T-helper 17 cell (primary cell): ENCODE measurements at regions not wholly inside any gene's neighbourhood (a gene's known extent, or its start where the extent isn't known, plus 50 kb on each side); places are given as distances from the start of the nearest gene placed in this dataset.

ENCODE experiments used
- ATAC-seq: fragments of 150-1000 bp; cut with Tn5 transposase; 2 replicates; pipeline ENCODE4 v1.10.0; 2021; ENCODE audit warnings: mild to moderate bottlenecking, moderate library complexity
- DNase-seq, 3 donors: peaks; one replicate each; pipeline versions ENCODE4 v3.0.0 to v3.0.0-alpha.2; 2020 to 2021
- H3K9me3 ChIP-seq: one replicate; pipeline ENCODE4 v1.7.0; 2013; ENCODE audit warnings: low read length, mild to moderate bottlenecking; ENCODE audit not compliant: control insufficient read depth, poor library complexity, severe bottlenecking
- H3K27ac Mint-ChIP-seq: one replicate; pipeline ENCODE4 v1.8.0; 2022; ENCODE audit warnings: mild to moderate bottlenecking, moderate library complexity, mixed read lengths
- H3K27me3 Mint-ChIP-seq: one replicate; pipeline ENCODE4 v1.8.0; 2022; ENCODE audit warnings: mixed read lengths
- H3K36me3 Mint-ChIP-seq: one replicate; pipeline ENCODE4 v1.8.0; 2022; ENCODE audit warnings: low read depth, mixed read lengths
- H3K4me1 Mint-ChIP-seq: one replicate; pipeline ENCODE4 v1.8.0; 2022; ENCODE audit warnings: mild to moderate bottlenecking, mixed read lengths
- H3K4me3 Mint-ChIP-seq: one replicate; pipeline ENCODE4 v1.8.0; 2022; ENCODE audit warnings: mild to moderate bottlenecking, moderate library complexity, mixed read lengths

- Mint-ChIP-seq H3K36me3 (no peaks in the 10 kb centered on the region), H3K4me3 (no peak overlapping the region), H3K27ac (no peak overlapping the region), H3K27me3 (peaks cover 22% of the 10 kb centered on the region), H3K4me1 (peaks cover 5% of the 10 kb centered on the region)
- H3K9me3 ChIP-seq = no peaks in the 10 kb centered on the region
- DNase-seq = no peak
- ATAC-seq = no peak
Observed at GRCh38 chr22:48949375-48950149, 878.1 kb downstream of the BRD1 start.

GRCh38 chr22:48948575-48949170, 879.0 kb downstream of the BRD1 start:
- no peaks in the 10 kb centered on the region for H3K9me3 ChIP-seq
- Mint-ChIP-seq H3K4me1 (peaks cover 6% of the 10 kb centered on the region), H3K4me3 (no peak overlapping the region), H3K27ac (no peak overlapping the region), H3K27me3 (peaks cover 25% of the 10 kb centered on the region), H3K36me3 (no peaks in the 10 kb centered on the region)
- DNase-seq = no peak
- ATAC-seq = no peak

- Mint-ChIP-seq H3K36me3 (no peaks in the 10 kb centered on the region), H3K27ac (no peak overlapping the region), H3K4me3 (no peak overlapping the region), H3K27me3 (peaks cover 25% of the 10 kb centered on the region), H3K4me1 (peaks cover 6% of the 10 kb centered on the region)
- no peak for DNase-seq
- no peaks in the 10 kb centered on the region for H3K9me3 ChIP-seq
- no peak for ATAC-seq
Observed at GRCh38 chr22:48947636-48948035, 880.0 kb downstream of the BRD1 start.

GRCh38 chr22:48945621-48946458, 881.8 kb downstream of the BRD1 start:
- Mint-ChIP-seq H3K4me3 (no peak overlapping the region), H3K27ac (no peak overlapping the region), H3K4me1 (peaks cover 6% of the 10 kb centered on the region), H3K27me3 (peaks cover 15% of the 10 kb centered on the region), H3K36me3 (no peaks in the 10 kb centered on the region)
- ATAC-seq (no peak), DNase-seq (no peak)
- no peaks in the 10 kb centered on the region for H3K9me3 ChIP-seq

DNA sequence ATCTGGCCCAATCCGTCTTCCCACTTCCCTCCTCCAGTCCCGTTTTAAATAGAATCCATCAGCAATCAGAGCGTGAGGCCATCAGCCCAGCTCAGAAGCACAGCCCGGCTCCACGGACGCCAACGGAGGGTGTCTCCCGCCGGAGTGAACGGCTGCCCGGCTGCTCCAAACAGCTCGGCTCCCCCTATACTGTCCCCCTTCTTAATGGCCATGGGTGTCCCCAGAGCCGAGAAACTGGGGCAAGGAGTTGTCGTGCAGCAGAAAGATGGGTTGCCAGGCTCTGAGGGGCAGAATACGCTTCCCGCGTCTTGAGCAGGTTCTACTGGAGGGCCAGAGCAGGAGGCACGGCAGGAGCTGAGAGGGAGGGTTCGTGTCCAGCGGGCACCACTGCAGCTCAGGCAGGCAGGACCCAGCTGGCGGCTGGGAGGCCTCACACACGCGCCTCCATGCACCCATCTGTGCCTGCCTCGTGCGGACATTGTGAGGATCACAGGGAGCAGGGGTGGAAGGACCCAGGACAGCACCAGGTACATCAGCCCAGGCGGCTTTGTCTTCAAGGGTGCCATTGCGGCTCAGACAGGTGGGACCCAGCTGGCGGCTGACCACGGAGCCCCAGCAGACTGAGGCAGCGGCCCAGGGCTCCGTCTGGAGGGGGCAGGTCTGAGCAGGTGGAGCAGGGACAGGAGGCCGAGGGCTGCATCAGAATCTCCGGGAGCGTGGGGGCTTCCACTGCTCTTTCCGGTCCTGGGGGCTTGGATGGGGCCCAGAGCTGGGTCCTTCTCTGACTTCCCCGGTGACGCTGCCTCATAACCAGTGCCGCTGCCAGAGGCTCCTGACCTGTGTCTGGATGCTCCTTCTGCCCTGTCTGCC, 882.7 kb downstream of the BRD1 start:
- DNase-seq = no peak
- Mint-ChIP-seq H3K4me3 (no peak overlapping the region), H3K27ac (no peak overlapping the region), H3K4me1 (peaks cover 6% of the 10 kb centered on the region), H3K27me3 (peaks cover 20% of the 10 kb centered on the region), H3K36me3 (no peaks in the 10 kb centered on the region)
- no peak for ATAC-seq
- no peaks in the 10 kb centered on the region for H3K9me3 ChIP-seq

DNA sequence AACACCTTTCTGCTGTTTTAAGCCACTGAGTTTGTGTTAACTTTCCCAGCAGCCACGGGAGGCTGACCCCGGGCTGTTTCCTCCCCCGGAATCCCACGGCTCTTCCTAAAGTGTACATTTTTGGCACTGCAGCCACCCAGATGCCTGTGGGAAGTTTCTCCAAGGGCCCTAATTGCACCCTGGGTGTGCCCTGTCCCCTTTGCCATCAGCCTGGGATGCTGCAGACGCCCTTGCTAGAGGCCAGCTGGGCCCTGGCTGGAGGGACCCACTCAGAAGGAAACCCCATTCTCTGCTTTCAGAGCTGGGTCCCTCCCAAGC, 883.3 kb downstream of the BRD1 start:
- H3K9me3 ChIP-seq = no peaks in the 10 kb centered on the region
- Mint-ChIP-seq H3K27me3 (peaks cover 14% of the 10 kb centered on the region), H3K36me3 (no peaks in the 10 kb centered on the region), H3K4me1 (peaks cover 3% of the 10 kb centered on the region), H3K27ac (no peak overlapping the region), H3K4me3 (no peak overlapping the region)
- ATAC-seq = no peak
- DNase-seq = no peak

DNA sequence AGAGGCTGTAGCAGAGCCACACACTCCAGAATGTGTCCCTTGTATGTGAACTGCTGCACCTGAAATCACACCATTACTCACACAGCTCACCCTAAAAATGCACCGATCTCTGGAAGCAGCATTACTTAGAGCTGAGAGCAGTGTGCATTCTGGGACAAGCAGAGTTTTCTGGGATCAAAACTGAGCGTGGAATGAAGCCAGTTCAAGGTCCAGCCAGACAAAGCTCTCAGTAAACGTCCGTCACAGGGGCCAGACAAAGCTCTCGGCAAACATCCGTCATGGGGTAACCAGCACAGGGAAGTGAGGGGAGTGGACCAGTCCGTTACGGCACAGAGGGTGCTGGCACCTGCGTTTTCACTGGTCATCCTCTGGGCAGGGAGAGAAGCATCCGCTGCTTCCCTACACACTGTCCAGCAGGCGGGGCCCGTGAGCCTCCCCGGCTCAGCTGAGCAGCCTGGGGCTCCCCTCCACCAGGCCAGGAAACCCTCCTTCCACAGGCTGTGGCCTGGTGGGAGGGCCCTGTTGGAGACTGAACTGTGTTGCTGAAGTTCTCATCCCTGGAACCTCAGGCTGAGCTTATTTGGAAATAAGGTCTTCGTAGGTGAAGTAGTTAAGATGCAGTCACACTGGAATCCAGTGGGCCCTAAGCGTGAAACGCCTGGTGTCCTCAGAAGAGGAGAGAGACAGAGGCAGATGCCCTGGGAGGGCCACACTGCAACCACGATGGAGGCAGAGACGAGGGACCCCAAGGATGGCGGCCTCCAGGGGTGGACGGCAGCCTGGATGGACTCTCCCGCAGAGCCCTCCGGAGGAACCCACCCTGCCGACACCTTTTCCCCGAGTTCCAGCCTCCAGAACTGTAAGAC, 883.9 kb downstream of the BRD1 start:
- Mint-ChIP-seq H3K27ac (no peak overlapping the region), H3K4me3 (no peak overlapping the region), H3K36me3 (no peaks in the 10 kb centered on the region), H3K27me3 (peaks cover 13% of the 10 kb centered on the region), H3K4me1 (peaks cover 3% of the 10 kb centered on the region)
- no peaks in the 10 kb centered on the region for H3K9me3 ChIP-seq
- ATAC-seq (no peak), DNase-seq (no peak)

GRCh38 chr22:48942698-48943566, 884.7 kb downstream of the BRD1 start:
- Mint-ChIP-seq H3K27me3 (peaks cover 20% of the 10 kb centered on the region), H3K4me1 (peaks cover 3% of the 10 kb centered on the region), H3K36me3 (no peaks in the 10 kb centered on the region), H3K27ac (no peak overlapping the region), H3K4me3 (no peak overlapping the region)
- no peak for ATAC-seq
- DNase-seq = no peak
- no peaks in the 10 kb centered on the region for H3K9me3 ChIP-seq

- H3K27ac Mint-ChIP-seq = no peak overlapping the region
- DNase-seq = no peak
- no peaks in the 10 kb centered on the region for H3K9me3 ChIP-seq
- ATAC-seq = no peak
- H3K4me1 Mint-ChIP-seq = peaks cover 3% of the 10 kb centered on the region
- no peaks in the 10 kb centered on the region for H3K36me3 Mint-ChIP-seq
- peaks cover 23% of the 10 kb centered on the region for H3K27me3 Mint-ChIP-seq
- no peak overlapping the region for H3K4me3 Mint-ChIP-seq
Observed at GRCh38 chr22:48941903-48942575, 885.6 kb downstream of the BRD1 start.

- H3K4me1 Mint-ChIP-seq = peaks cover 3% of the 10 kb centered on the region
- DNase-seq = no peak
- peaks cover 29% of the 10 kb centered on the region for H3K27me3 Mint-ChIP-seq
- H3K4me3 Mint-ChIP-seq = no peak overlapping the region
- no peaks in the 10 kb centered on the region for H3K36me3 Mint-ChIP-seq
- no peaks in the 10 kb centered on the region for H3K9me3 ChIP-seq
- no peak for ATAC-seq
- no peak overlapping the region for H3K27ac Mint-ChIP-seq
Observed at GRCh38 chr22:48941033-48941902, 886.4 kb downstream of the BRD1 start.
